ENCODE measurements at regions not wholly inside any gene's neighbourhood (a gene's known extent, or its start where the extent isn't known, plus 50 kb on each side); places are given as distances from the start of the nearest gene placed in this dataset.

DNA sequence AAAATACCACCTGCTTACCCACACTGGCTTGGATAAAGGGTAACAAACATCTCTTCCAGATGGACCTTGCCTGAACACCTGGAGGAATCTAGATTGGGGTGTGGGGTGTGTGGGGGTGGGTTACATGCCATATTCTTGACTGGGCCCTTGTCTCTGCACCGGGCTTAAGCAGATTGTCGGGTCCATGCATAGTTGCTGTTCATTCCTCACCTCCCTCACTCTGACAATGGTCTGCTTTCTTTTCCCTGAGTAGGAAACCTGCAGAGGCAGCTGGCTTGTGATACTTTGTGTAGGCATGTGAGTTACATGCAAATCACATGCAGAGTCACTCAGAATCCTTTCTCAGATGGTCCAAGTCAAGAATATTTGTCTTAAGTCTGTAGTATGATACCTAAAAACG, 112.8 kb upstream of the GLS start:
- Mint-ChIP-seq H3K4me1 (ENCODE audit: low read depth) (peaks cover 38% of the 10 kb centered on the region), H3K27ac (no peak overlapping the region), H3K27me3 (no peaks in the 10 kb centered on the region), H3K4me3 (no peak overlapping the region), H3K9me3 (ENCODE audit: low read depth) (no peaks in the 10 kb centered on the region), H3K36me3 (no peaks in the 10 kb centered on the region)

- Mint-ChIP-seq H3K27ac (no peak overlapping the region), H3K27me3 (no peaks in the 10 kb centered on the region), H3K4me1 (ENCODE audit: low read depth) (peaks cover 27% of the 10 kb centered on the region), H3K36me3 (no peaks in the 10 kb centered on the region), H3K4me3 (no peak overlapping the region), H3K9me3 (ENCODE audit: low read depth) (no peaks in the 10 kb centered on the region)
Observed at GRCh38 chr2:190769258-190769657, 111.4 kb upstream of the GLS start.

DNA sequence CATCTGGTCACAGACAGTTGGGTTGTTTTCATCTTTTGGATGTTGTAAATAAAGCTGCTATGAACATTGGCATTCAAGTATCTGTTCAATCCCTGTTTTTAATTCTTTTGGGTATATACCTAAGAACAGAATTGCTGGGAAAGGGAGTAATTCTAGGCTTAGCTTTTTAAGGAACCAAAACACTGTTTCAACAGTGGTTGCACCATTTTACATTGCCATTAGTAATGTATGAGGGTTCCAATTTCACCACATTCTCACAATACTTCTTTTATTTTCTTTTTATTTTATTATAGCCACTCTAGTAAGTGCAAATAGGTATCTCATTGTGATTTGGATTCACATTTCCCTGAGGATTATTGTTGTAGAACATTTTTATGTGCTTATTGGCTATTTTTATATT, 108.9 kb upstream of the GLS start:
- no peaks in the 10 kb centered on the region for H3K36me3 Mint-ChIP-seq
- no peak overlapping the region for H3K4me3 Mint-ChIP-seq
- H3K4me1 Mint-ChIP-seq (ENCODE audit: low read depth), result peaks cover 6% of the 10 kb centered on the region
- no peak overlapping the region for H3K27ac Mint-ChIP-seq
- H3K9me3 Mint-ChIP-seq (ENCODE audit: low read depth), result no peaks in the 10 kb centered on the region
- no peaks in the 10 kb centered on the region for H3K27me3 Mint-ChIP-seq

GRCh38 chr2:190780594-190780993, 100.0 kb upstream of the GLS start:
- peaks cover 3% of the 10 kb centered on the region for H3K9me3 Mint-ChIP-seq (ENCODE audit: low read depth)
- no peak overlapping the region for H3K27ac Mint-ChIP-seq
- H3K27me3 Mint-ChIP-seq, result no peaks in the 10 kb centered on the region
- H3K4me3 Mint-ChIP-seq, result no peak overlapping the region
- H3K4me1 Mint-ChIP-seq (ENCODE audit: low read depth), result peaks cover 12% of the 10 kb centered on the region
- H3K36me3 Mint-ChIP-seq, result no peaks in the 10 kb centered on the region

GRCh38 chr2:190781604-190782198, 98.9 kb upstream of the GLS start:
- Mint-ChIP-seq H3K27ac (peak overlapping the region; percentile 28), H3K4me3 (no peak overlapping the region), H3K9me3 (ENCODE audit: low read depth) (peaks cover 3% of the 10 kb centered on the region), H3K27me3 (no peaks in the 10 kb centered on the region), H3K36me3 (no peaks in the 10 kb centered on the region), H3K4me1 (ENCODE audit: low read depth) (peaks cover 16% of the 10 kb centered on the region)

GRCh38 chr2:190782264-190782663, 98.4 kb upstream of the GLS start:
- Mint-ChIP-seq H3K9me3 (ENCODE audit: low read depth) (no peaks in the 10 kb centered on the region), H3K4me1 (ENCODE audit: low read depth) (peaks cover 17% of the 10 kb centered on the region), H3K27me3 (no peaks in the 10 kb centered on the region), H3K36me3 (no peaks in the 10 kb centered on the region), H3K4me3 (no peak overlapping the region), H3K27ac (peak overlapping the region; percentile 28)

- no peaks in the 10 kb centered on the region for H3K27me3 Mint-ChIP-seq
- peaks cover 21% of the 10 kb centered on the region for H3K4me1 Mint-ChIP-seq (ENCODE audit: low read depth)
- no peak overlapping the region for H3K4me3 Mint-ChIP-seq
- H3K27ac Mint-ChIP-seq, result no peak overlapping the region
- H3K36me3 Mint-ChIP-seq, result no peaks in the 10 kb centered on the region
- H3K9me3 Mint-ChIP-seq (ENCODE audit: low read depth), result no peaks in the 10 kb centered on the region
Observed at GRCh38 chr2:190783513-190784263, 96.9 kb upstream of the GLS start.

DNA sequence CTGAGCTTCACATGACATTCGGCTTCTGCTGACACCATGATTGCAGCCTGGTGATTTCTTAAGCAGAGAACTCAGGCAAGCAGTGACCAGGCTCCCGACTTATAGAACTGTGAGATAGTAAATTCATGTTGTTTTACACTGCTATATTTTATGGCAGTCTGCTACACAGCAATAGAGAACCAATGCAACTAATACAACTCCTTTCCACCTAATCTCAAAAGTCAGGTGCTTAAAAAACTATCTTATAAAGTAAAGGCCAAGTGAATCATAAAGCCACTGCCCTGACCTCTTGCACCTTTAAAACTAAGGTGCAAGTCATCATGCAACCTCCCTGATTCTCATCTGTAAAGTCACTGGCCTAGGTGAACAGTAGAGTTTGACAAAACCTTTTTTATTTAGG, 95.3 kb upstream of the GLS start:
- H3K4me1 Mint-ChIP-seq (ENCODE audit: low read depth), result peaks cover 26% of the 10 kb centered on the region

DNA sequence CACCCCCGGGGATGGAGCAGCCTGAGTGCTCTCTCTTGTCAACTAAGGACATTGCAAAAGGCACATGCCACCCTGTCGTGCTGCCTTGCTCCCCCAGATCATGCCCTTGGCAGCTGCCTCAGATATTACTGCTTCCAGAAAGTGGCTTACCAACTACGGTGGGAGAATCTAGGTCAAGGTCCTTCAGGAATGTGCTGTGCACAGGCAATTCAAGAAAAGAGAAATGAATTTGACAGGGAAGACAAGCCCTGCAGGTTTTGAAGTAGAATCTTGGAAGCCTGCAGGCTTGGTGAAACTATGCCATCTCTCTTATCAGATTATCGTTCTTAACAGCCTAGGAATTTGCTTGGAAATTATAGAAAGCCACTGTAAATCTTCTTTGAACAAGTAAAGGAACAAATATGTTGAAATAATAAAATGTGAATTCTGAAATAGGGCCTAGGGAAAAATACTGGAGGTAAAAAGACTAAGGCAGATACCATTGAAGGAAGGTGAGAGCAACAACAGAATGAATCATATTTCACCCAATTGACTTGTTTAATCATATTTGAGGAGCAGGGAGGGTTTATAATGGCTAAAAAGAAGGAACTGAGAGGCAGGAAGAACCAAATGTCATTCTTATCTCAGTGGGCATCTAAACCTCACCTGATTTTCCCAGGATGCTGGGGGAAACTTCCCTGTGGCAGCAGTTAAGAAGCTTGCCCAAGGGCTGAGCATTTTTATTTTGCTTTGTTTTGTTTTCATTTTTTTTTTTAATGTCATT, 94.0 kb upstream of the GLS start:
- H3K27ac Mint-ChIP-seq, result no peak overlapping the region
- no peaks in the 10 kb centered on the region for H3K36me3 Mint-ChIP-seq
- no peak overlapping the region for H3K4me3 Mint-ChIP-seq
- peaks cover 31% of the 10 kb centered on the region for H3K4me1 Mint-ChIP-seq (ENCODE audit: low read depth)
- no peaks in the 10 kb centered on the region for H3K27me3 Mint-ChIP-seq
- H3K9me3 Mint-ChIP-seq (ENCODE audit: low read depth), result no peaks in the 10 kb centered on the region

More for the DNA sequence above, 95.3 kb upstream of the GLS start:
- H3K9me3 Mint-ChIP-seq (ENCODE audit: low read depth), result no peaks in the 10 kb centered on the region
- no peak overlapping the region for H3K27ac Mint-ChIP-seq
- no peaks in the 10 kb centered on the region for H3K36me3 Mint-ChIP-seq
- no peaks in the 10 kb centered on the region for H3K27me3 Mint-ChIP-seq
- H3K4me3 Mint-ChIP-seq, result no peak overlapping the region

- no peak overlapping the region for H3K27ac Mint-ChIP-seq
- no peaks in the 10 kb centered on the region for H3K27me3 Mint-ChIP-seq
- no peaks in the 10 kb centered on the region for H3K36me3 Mint-ChIP-seq
- H3K4me3 Mint-ChIP-seq, result no peak overlapping the region
- no peaks in the 10 kb centered on the region for H3K9me3 Mint-ChIP-seq (ENCODE audit: low read depth)
- H3K4me1 Mint-ChIP-seq (ENCODE audit: low read depth), result peaks cover 35% of the 10 kb centered on the region
Observed at GRCh38 chr2:190787743-190788235, 92.8 kb upstream of the GLS start.

- Mint-ChIP-seq H3K36me3 (no peaks in the 10 kb centered on the region), H3K9me3 (ENCODE audit: low read depth) (no peaks in the 10 kb centered on the region), H3K27me3 (no peaks in the 10 kb centered on the region), H3K4me1 (ENCODE audit: low read depth) (peaks cover 50% of the 10 kb centered on the region), H3K27ac (no peak overlapping the region), H3K4me3 (no peak overlapping the region)
Observed at GRCh38 chr2:190789074-190790004, 91.3 kb upstream of the GLS start.

GRCh38 chr2:190791347-190791975, 89.2 kb upstream of the GLS start:
- H3K9me3 Mint-ChIP-seq (ENCODE audit: low read depth), result no peaks in the 10 kb centered on the region
- H3K27ac Mint-ChIP-seq, result peak overlapping the region; percentile 89
- H3K27me3 Mint-ChIP-seq, result no peaks in the 10 kb centered on the region
- H3K4me1 Mint-ChIP-seq (ENCODE audit: low read depth), result peaks cover 55% of the 10 kb centered on the region
- peak overlapping the region; percentile 76 for H3K4me3 Mint-ChIP-seq
- no peaks in the 10 kb centered on the region for H3K36me3 Mint-ChIP-seq

- Mint-ChIP-seq H3K4me3 (peak overlapping the region; percentile 76), H3K27me3 (no peaks in the 10 kb centered on the region), H3K36me3 (no peaks in the 10 kb centered on the region), H3K27ac (peak overlapping the region; percentile 89), H3K9me3 (ENCODE audit: low read depth) (no peaks in the 10 kb centered on the region), H3K4me1 (ENCODE audit: low read depth) (peaks cover 52% of the 10 kb centered on the region)
Observed at GRCh38 chr2:190791976-190792575, 88.5 kb upstream of the GLS start.
